ENCODE measurements at regions not wholly inside any gene's neighbourhood (a gene's known extent, or its start where the extent isn't known, plus 50 kb on each side); places are given as distances from the start of the nearest gene placed in this dataset.

GRCh38 chr1:69126796-69127195 lies 440.9 kb upstream of the LRRC7 start:
- TF ChIP-seq CTCF (IDR thresholded peaks at IDR 0.05): no peak
- no peak overlapping the region for H3K27ac Mint-ChIP-seq

GRCh38 chr1:69128204-69128603 lies 439.5 kb upstream of the LRRC7 start:
- POLR2A ChIA-PET: no interaction called here
- Mint-ChIP-seq H3K4me1 (no peaks in the 10 kb centered on the region), H3K36me3 (ENCODE audit: low read depth) (no peaks in the 10 kb centered on the region), H3K4me3 (no peak overlapping the region), H3K27ac (no peak overlapping the region), H3K27me3 (no peaks in the 10 kb centered on the region), H3K9me3 (no peaks in the 10 kb centered on the region)
- intact Hi-C loops (cut with micrococcal nuclease): no loop called here
- DNase-seq: no peak
- CTCF ChIA-PET: no interaction called here
- no peak for ATAC-seq (ENCODE audit: low read depth)
- TF ChIP-seq CTCF (IDR thresholded peaks at IDR 0.05): no peak

More at GRCh38 chr1:69126796-69127195, 440.9 kb upstream of the LRRC7 start:
- H3K9me3 Mint-ChIP-seq: no peaks in the 10 kb centered on the region
- ATAC-seq (ENCODE audit: low read depth): no peak
- POLR2A ChIA-PET: no interaction called here
- DNase-seq: no peak
- no peaks in the 10 kb centered on the region for H3K36me3 Mint-ChIP-seq (ENCODE audit: low read depth)
- no peak overlapping the region for H3K4me3 Mint-ChIP-seq
- CTCF ChIA-PET: no interaction called here
- H3K27me3 Mint-ChIP-seq: no peaks in the 10 kb centered on the region
- no peaks in the 10 kb centered on the region for H3K4me1 Mint-ChIP-seq
- intact Hi-C loops (cut with micrococcal nuclease): no loop called here

- TF ChIP-seq CTCF (IDR thresholded peaks at IDR 0.05): no peak
- H3K4me1 Mint-ChIP-seq: no peaks in the 10 kb centered on the region
Observed at GRCh38 chr1:69129538-69129937, 438.2 kb upstream of the LRRC7 start.

GRCh38 chr1:69138172-69138571 lies 429.6 kb upstream of the LRRC7 start:
- intact Hi-C loops (cut with micrococcal nuclease): no loop called here
- H3K9me3 Mint-ChIP-seq: peaks cover 14% of the 10 kb centered on the region
- POLR2A ChIA-PET: no interaction called here
- no peak overlapping the region for H3K27ac Mint-ChIP-seq
- no peaks in the 10 kb centered on the region for H3K27me3 Mint-ChIP-seq
- DNase-seq (no peak), ATAC-seq (ENCODE audit: low read depth) (no peak)
- no peaks in the 10 kb centered on the region for H3K36me3 Mint-ChIP-seq (ENCODE audit: low read depth)
- no peak overlapping the region for H3K4me3 Mint-ChIP-seq
- no peak for TF ChIP-seq CTCF (IDR thresholded peaks at IDR 0.05)
- no peaks in the 10 kb centered on the region for H3K4me1 Mint-ChIP-seq
- CTCF ChIA-PET: no interaction called here

More at GRCh38 chr1:69129538-69129937, 438.2 kb upstream of the LRRC7 start:
- no peaks in the 10 kb centered on the region for H3K27me3 Mint-ChIP-seq
- ChIA-PET CTCF (no interaction called here), POLR2A (no interaction called here)
- no peak for DNase-seq
- intact Hi-C loops (cut with micrococcal nuclease): no loop called here
- H3K36me3 Mint-ChIP-seq (ENCODE audit: low read depth): no peaks in the 10 kb centered on the region
- H3K9me3 Mint-ChIP-seq: no peaks in the 10 kb centered on the region
- no peak overlapping the region for H3K4me3 Mint-ChIP-seq
- ATAC-seq (ENCODE audit: low read depth): no peak
- no peak overlapping the region for H3K27ac Mint-ChIP-seq

- no peak overlapping the region for H3K4me3 Mint-ChIP-seq
- H3K27me3 Mint-ChIP-seq: no peaks in the 10 kb centered on the region
- ChIA-PET POLR2A (no interaction called here), CTCF (no interaction called here)
- TF ChIP-seq CTCF (IDR thresholded peaks at IDR 0.05): no peak
- ATAC-seq (ENCODE audit: low read depth) (no peak), DNase-seq (no peak)
- no peaks in the 10 kb centered on the region for H3K4me1 Mint-ChIP-seq
- H3K27ac Mint-ChIP-seq: no peak overlapping the region
- intact Hi-C loops (cut with micrococcal nuclease): no loop called here
- H3K9me3 Mint-ChIP-seq: peaks cover 14% of the 10 kb centered on the region
- no peaks in the 10 kb centered on the region for H3K36me3 Mint-ChIP-seq (ENCODE audit: low read depth)
Observed at GRCh38 chr1:69139007-69139406, 428.7 kb upstream of the LRRC7 start.

Data from activated B cell treated with CpG ODN at 0.5 μM for 24 hours (primary cell).